ENCODE measurements at regions not wholly inside any gene's neighbourhood (a gene's known extent, or its start where the extent isn't known, plus 50 kb on each side); places are given as distances from the start of the nearest gene placed in this dataset.

DNA sequence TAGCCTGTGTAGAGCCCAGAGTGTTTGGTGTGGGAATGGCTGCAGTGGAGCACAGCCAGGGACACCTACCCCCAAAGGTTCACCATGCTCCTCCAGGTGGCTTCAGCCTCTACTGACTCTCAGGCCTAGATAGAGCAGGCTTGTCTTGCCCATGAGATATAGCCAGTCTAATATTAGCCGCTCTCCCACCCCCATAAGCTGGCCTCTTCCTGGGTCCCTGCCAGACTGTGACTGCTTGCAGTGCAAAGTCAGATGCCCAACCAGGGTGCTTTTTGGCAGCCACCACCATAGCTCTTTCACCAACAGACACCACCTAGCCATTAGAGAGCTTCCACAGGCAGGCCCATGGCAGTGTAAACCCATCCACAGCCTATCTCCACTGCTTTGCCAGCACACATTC, 405.3 kb downstream of the MBD2 start:
- TF ChIP-seq, protein P1, sequence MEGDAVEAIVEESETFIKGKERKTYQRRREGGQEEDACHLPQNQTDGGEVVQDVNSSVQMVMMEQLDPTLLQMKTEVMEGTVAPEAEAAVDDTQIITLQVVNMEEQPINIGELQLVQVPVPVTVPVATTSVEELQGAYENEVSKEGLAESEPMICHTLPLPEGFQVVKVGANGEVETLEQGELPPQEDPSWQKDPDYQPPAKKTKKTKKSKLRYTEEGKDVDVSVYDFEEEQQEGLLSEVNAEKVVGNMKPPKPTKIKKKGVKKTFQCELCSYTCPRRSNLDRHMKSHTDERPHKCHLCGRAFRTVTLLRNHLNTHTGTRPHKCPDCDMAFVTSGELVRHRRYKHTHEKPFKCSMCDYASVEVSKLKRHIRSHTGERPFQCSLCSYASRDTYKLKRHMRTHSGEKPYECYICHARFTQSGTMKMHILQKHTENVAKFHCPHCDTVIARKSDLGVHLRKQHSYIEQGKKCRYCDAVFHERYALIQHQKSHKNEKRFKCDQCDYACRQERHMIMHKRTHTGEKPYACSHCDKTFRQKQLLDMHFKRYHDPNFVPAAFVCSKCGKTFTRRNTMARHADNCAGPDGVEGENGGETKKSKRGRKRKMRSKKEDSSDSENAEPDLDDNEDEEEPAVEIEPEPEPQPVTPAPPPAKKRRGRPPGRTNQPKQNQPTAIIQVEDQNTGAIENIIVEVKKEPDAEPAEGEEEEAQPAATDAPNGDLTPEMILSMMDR (IDR thresholded peaks at IDR 0.05): no peak
- no peak for TF ChIP-seq POLR2A (IDR thresholded peaks at IDR 0.05)
